ENCODE measurements at regions not wholly inside any gene's neighbourhood (a gene's known extent, or its start where the extent isn't known, plus 50 kb on each side); places are given as distances from the start of the nearest gene placed in this dataset.

GRCh38 chr4:130510661-130511060 lies 1414.7 kb downstream of the C4orf33 start:
- no peak overlapping the region for H3K27ac ChIP-seq (ENCODE audit: low read depth in 1 of 2, low read length in 1 of 2)
- no peaks in the 10 kb centered on the region for H3K4me1 ChIP-seq (ENCODE audit: control insufficient read depth in 5 of 5, insufficient read depth in 5 of 5, low read length in 5 of 5)
- H3K4me3 ChIP-seq = no peak overlapping the region
- WGBS, 2 donors = 89 to 91% methylated on average over 3 of the region's 3 CpGs
- no peak for ATAC-seq (ENCODE audit: insufficient read depth, low FRiP score)
- no peaks in the 10 kb centered on the region for H3K36me3 ChIP-seq (ENCODE audit: control insufficient read depth in 4 of 4, insufficient read depth in 4 of 4, low read length in 4 of 4)
- H3K27me3 ChIP-seq (ENCODE audit: control insufficient read depth in 3 of 3, insufficient read depth in 3 of 3, low read length in 2 of 3) = no peaks in the 10 kb centered on the region
- H3K9me3 ChIP-seq (ENCODE audit: control insufficient read depth in 4 of 4, insufficient read depth in 3 of 4, low read length in 3 of 4) = no peaks in the 10 kb centered on the region
- TF ChIP-seq, protein P1, sequence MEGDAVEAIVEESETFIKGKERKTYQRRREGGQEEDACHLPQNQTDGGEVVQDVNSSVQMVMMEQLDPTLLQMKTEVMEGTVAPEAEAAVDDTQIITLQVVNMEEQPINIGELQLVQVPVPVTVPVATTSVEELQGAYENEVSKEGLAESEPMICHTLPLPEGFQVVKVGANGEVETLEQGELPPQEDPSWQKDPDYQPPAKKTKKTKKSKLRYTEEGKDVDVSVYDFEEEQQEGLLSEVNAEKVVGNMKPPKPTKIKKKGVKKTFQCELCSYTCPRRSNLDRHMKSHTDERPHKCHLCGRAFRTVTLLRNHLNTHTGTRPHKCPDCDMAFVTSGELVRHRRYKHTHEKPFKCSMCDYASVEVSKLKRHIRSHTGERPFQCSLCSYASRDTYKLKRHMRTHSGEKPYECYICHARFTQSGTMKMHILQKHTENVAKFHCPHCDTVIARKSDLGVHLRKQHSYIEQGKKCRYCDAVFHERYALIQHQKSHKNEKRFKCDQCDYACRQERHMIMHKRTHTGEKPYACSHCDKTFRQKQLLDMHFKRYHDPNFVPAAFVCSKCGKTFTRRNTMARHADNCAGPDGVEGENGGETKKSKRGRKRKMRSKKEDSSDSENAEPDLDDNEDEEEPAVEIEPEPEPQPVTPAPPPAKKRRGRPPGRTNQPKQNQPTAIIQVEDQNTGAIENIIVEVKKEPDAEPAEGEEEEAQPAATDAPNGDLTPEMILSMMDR (IDR thresholded peaks at IDR 0.05; ENCODE audit: control extremely low read depth, extremely low read depth) = no peak
- DNase-seq = no peak
- no peak overlapping the region for H3K9ac ChIP-seq (ENCODE audit: insufficient read depth in 1 of 2, low read length in 2 of 2)

GRCh38 chr4:130511776-130512175 lies 1415.8 kb downstream of the C4orf33 start:
- Histone ChIP-seq H3K9me3 (ENCODE audit: control insufficient read depth in 4 of 4, insufficient read depth in 3 of 4, low read length in 3 of 4) (no peaks in the 10 kb centered on the region), H3K9ac (ENCODE audit: insufficient read depth in 1 of 2, low read length in 2 of 2) (no peak overlapping the region), H3K27me3 (ENCODE audit: control insufficient read depth in 3 of 3, insufficient read depth in 3 of 3, low read length in 2 of 3) (no peaks in the 10 kb centered on the region), H3K36me3 (ENCODE audit: control insufficient read depth in 4 of 4, insufficient read depth in 4 of 4, low read length in 4 of 4) (no peaks in the 10 kb centered on the region), H3K27ac (ENCODE audit: low read depth in 1 of 2, low read length in 1 of 2) (no peak overlapping the region), H3K4me3 (no peak overlapping the region), H3K4me1 (ENCODE audit: control insufficient read depth in 5 of 5, insufficient read depth in 5 of 5, low read length in 5 of 5) (no peaks in the 10 kb centered on the region)
- WGBS, 2 donors = 56 to 75% methylated on average over 5 of the region's 5 CpGs
- ATAC-seq (ENCODE audit: insufficient read depth, low FRiP score) (no peak), DNase-seq (peak in 2 of 3 donors; percentile 1 to 15)
- TF ChIP-seq, protein P1 (IDR thresholded peaks at IDR 0.05; ENCODE audit: control extremely low read depth, extremely low read depth) = no peak

GRCh38 chr4:130524057-130524456 lies 1428.1 kb downstream of the C4orf33 start:
- TF ChIP-seq, protein P1 (IDR thresholded peaks at IDR 0.05; ENCODE audit: control extremely low read depth, extremely low read depth) = no peak
- Histone ChIP-seq H3K4me3 (no peak overlapping the region), H3K4me1 (ENCODE audit: control insufficient read depth in 5 of 5, insufficient read depth in 5 of 5, low read length in 5 of 5) (no peaks in the 10 kb centered on the region), H3K9me3 (ENCODE audit: control insufficient read depth in 4 of 4, insufficient read depth in 3 of 4, low read length in 3 of 4) (peaks cover 0 to 7% (median 1%) of the 10 kb centered on the region in 4 donors), H3K36me3 (ENCODE audit: control insufficient read depth in 4 of 4, insufficient read depth in 4 of 4, low read length in 4 of 4) (no peaks in the 10 kb centered on the region), H3K27ac (ENCODE audit: low read depth in 1 of 2, low read length in 1 of 2) (no peak overlapping the region), H3K9ac (ENCODE audit: insufficient read depth in 1 of 2, low read length in 2 of 2) (no peak overlapping the region), H3K27me3 (ENCODE audit: control insufficient read depth in 3 of 3, insufficient read depth in 3 of 3, low read length in 2 of 3) (no peaks in the 10 kb centered on the region)
- ATAC-seq (ENCODE audit: insufficient read depth, low FRiP score) (no peak), DNase-seq (no peak)
- 84 to 93% methylated on average over 1 of the region's 1 CpG for WGBS, 2 donors

- WGBS, 2 donors = 76 to 79% methylated on average over 5 of the region's 5 CpGs
- ATAC-seq (ENCODE audit: insufficient read depth, low FRiP score) = no peak
- Histone ChIP-seq H3K9ac (ENCODE audit: insufficient read depth in 1 of 2, low read length in 2 of 2) (no peak overlapping the region), H3K27ac (ENCODE audit: low read depth in 1 of 2, low read length in 1 of 2) (no peak overlapping the region), H3K4me1 (ENCODE audit: control insufficient read depth in 5 of 5, insufficient read depth in 5 of 5, low read length in 5 of 5) (no peaks in the 10 kb centered on the region), H3K27me3 (ENCODE audit: control insufficient read depth in 3 of 3, insufficient read depth in 3 of 3, low read length in 2 of 3) (no peaks in the 10 kb centered on the region), H3K36me3 (ENCODE audit: control insufficient read depth in 4 of 4, insufficient read depth in 4 of 4, low read length in 4 of 4) (no peaks in the 10 kb centered on the region), H3K4me3 (no peak overlapping the region), H3K9me3 (ENCODE audit: control insufficient read depth in 4 of 4, insufficient read depth in 3 of 4, low read length in 3 of 4) (no peaks in the 10 kb centered on the region)
- no peak for DNase-seq
- TF ChIP-seq, protein P1 (IDR thresholded peaks at IDR 0.05; ENCODE audit: control extremely low read depth, extremely low read depth) = no peak
Observed at GRCh38 chr4:130530505-130530904, 1434.6 kb downstream of the C4orf33 start.

All from lung (tissue), 11 donors.